Immature natural killer cell (primary cell): ENCODE measurements at regions not wholly inside any gene's neighbourhood (a gene's known extent, or its start where the extent isn't known, plus 50 kb on each side); places are given as distances from the start of the nearest gene placed in this dataset.

ENCODE experiments used
- DNase-seq, 3 donors: peaks; one replicate each; pipeline ENCODE4 v3.0.0; 2022; ENCODE audit warnings: mixed read lengths in 1 of 3
- H3K27ac Mint-ChIP-seq, 6 donors: one replicate each; pipeline ENCODE4 v1.8.0; 2020; ENCODE audit warnings: mixed read lengths in 6 of 6, mild to moderate bottlenecking in 5 of 6, inconsistent platforms in 4 of 6, moderate library complexity in 3 of 6
- H3K27me3 Mint-ChIP-seq, 3 donors: one replicate each; pipeline ENCODE4 v1.8.0; 2020 to 2021; ENCODE audit warnings: low read depth in 3 of 3, mild to moderate bottlenecking in 3 of 3, mixed read lengths in 3 of 3, moderate library complexity in 3 of 3, inconsistent platforms in 1 of 3
- H3K36me3 Mint-ChIP-seq, 3 donors: one replicate each; pipeline ENCODE4 v1.8.0; 2020; ENCODE audit warnings: mixed read lengths in 3 of 3, inconsistent platforms in 2 of 3, mild to moderate bottlenecking in 2 of 3
- H3K4me1 Mint-ChIP-seq, 2 donors: one replicate each; pipeline ENCODE4 v1.8.0; 2020; ENCODE audit warnings: inconsistent platforms in 2 of 2, mild to moderate bottlenecking in 2 of 2, mixed read lengths in 2 of 2, moderate library complexity in 1 of 2
- H3K4me3 Mint-ChIP-seq, 5 donors: one replicate each; pipeline ENCODE4 v1.8.0; 2020; ENCODE audit warnings: mild to moderate bottlenecking in 5 of 5, mixed read lengths in 5 of 5, inconsistent platforms in 3 of 5, moderate library complexity in 3 of 5
- H3K9me3 Mint-ChIP-seq, 6 donors: one replicate each; pipeline ENCODE4 v1.8.0; 2020; ENCODE audit warnings: mild to moderate bottlenecking in 6 of 6, mixed read lengths in 6 of 6, inconsistent platforms in 4 of 6, moderate library complexity in 3 of 6

DNA sequence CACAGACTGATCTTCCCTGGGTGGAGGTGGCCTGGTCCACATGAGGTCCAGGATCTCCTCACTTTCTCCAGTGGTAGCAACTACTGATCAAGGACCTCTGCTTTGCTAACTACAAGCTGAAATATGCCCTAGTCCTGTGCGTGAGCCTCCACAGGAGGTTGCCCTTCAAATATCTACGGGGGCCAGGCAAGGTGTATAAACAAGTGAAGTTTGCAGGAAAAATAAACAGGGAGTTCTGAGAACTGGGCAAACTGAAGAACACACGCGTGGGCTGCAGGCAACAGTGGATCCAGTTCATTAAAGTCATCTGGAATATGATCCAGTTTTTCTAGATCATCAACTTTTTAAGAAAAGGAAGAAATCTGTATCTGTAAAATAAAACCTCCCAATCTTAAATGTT is 167.5 kb upstream of the NR3C1 start:
- no peaks in the 10 kb centered on the region for H3K4me1 Mint-ChIP-seq

DNA sequence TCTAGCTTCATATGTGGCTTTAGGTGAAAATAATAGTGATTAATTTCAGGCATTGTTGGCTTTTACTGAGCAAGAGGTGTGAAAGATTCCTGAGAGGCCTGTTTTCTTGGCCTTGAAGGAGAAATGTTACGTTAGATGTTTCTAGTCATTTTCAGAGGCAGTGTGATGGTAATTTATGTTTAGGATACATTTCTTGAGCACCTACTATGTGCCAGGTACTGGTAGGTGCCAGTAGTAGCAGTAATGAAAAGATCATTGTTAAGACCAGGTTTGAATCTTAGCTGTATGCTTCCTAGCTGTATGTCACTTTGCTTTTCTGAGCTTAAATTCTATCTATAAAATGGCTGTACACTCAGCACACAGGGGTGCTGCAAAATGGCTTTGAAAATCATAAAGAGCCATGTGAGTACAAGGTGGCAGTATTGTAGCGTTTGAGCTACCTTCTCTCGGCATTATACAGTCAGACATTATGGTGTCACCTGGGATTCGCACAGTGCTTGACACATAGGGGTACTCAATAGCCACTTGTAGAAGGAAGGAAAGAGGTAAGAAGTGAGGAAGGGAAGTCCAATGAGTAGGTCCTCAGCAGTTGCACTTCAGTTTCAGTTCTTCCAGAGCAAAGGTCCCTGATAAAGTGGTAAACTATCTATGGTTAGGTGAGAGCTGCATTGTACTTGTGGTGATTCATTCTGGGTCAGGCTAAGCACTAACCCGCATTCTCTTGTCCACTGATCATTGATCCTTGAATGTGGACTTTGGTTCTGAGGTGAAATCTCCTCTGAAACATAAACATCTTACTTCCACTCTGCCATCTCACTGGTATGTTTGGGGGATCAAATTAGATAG is 166.5 kb upstream of the NR3C1 start:
- H3K27me3 Mint-ChIP-seq, result peaks cover 0 to 4% (median 4%) of the 10 kb centered on the region in 3 donors
- DNase-seq, result no peak
- H3K9me3 Mint-ChIP-seq, result no peaks in the 10 kb centered on the region
- H3K4me3 Mint-ChIP-seq, result no peak overlapping the region
- no peak overlapping the region for H3K27ac Mint-ChIP-seq
- no peaks in the 10 kb centered on the region for H3K36me3 Mint-ChIP-seq
- no peaks in the 10 kb centered on the region for H3K4me1 Mint-ChIP-seq

More for the DNA sequence above, 167.5 kb upstream of the NR3C1 start:
- Mint-ChIP-seq H3K36me3 (no peaks in the 10 kb centered on the region), H3K27me3 (peaks cover 0 to 4% (median 4%) of the 10 kb centered on the region in 3 donors), H3K9me3 (no peaks in the 10 kb centered on the region), H3K4me3 (no peak overlapping the region), H3K27ac (no peak overlapping the region)
- DNase-seq, result no peak

GRCh38 chr5:143569213-143569701 is 165.8 kb upstream of the NR3C1 start:
- DNase-seq, result no peak
- Mint-ChIP-seq H3K27me3 (peaks cover 0 to 2% (median 0%) of the 10 kb centered on the region in 3 donors), H3K4me1 (no peaks in the 10 kb centered on the region), H3K27ac (no peak overlapping the region), H3K4me3 (no peak overlapping the region), H3K9me3 (no peaks in the 10 kb centered on the region), H3K36me3 (no peaks in the 10 kb centered on the region)

DNA sequence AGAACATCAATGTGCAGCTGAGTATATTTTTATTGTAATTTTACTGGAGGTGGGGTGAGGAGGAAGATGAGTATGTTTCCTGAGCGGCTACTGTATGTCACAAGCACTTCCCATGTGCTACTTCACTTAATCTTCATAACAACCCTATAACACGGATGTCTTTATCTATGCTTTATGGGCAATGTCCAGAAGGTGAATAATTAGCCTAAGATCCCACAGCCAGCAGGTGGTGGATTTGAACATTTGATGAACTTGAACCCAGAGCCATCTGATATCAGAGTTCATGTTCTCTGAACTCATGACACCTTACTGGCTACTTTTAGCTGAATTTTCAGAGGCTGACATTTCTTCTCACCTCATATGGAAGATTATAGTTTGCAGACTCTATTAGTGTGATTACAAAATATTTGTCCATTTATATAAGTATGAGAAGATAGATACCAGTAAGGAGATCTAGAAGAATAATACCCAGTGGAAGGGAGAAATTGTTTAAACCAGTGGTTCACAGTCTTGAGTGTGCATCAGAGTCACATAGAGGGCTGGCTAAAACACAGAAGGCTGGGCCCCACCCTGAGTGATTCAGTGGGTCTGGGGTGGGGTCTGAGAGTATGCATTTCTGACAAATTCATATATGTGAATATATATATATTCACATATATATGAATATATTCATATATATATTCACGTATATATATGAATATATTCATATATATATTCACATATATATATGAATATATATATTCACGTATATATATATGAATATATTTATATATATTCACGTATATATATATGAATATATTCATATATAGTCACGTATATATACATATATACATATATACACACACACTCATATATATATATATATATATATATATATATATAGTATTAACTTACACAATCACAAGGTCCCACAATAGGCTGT is 164.4 kb upstream of the NR3C1 start:
- no peak for DNase-seq
- Mint-ChIP-seq H3K9me3 (no peaks in the 10 kb centered on the region), H3K27me3 (peaks cover 0 to 2% (median 0%) of the 10 kb centered on the region in 3 donors), H3K4me3 (no peak overlapping the region), H3K27ac (no peak overlapping the region), H3K36me3 (no peaks in the 10 kb centered on the region), H3K4me1 (no peaks in the 10 kb centered on the region)

GRCh38 chr5:143566139-143566538 is 162.7 kb upstream of the NR3C1 start:
- Mint-ChIP-seq H3K27ac (no peak overlapping the region), H3K4me3 (no peak overlapping the region), H3K4me1 (no peaks in the 10 kb centered on the region), H3K36me3 (no peaks in the 10 kb centered on the region), H3K9me3 (no peaks in the 10 kb centered on the region), H3K27me3 (peaks cover 0 to 2% (median 0%) of the 10 kb centered on the region in 3 donors)
- DNase-seq, result no peak

- H3K9me3 Mint-ChIP-seq, result no peaks in the 10 kb centered on the region
Observed at GRCh38 chr5:143564417-143564816, 160.9 kb upstream of the NR3C1 start.

GRCh38 chr5:143562935-143563334 is 159.4 kb upstream of the NR3C1 start:
- H3K9me3 Mint-ChIP-seq, result no peaks in the 10 kb centered on the region
- H3K4me1 Mint-ChIP-seq, result no peaks in the 10 kb centered on the region
- DNase-seq, result no peak
- no peaks in the 10 kb centered on the region for H3K36me3 Mint-ChIP-seq
- no peak overlapping the region for H3K27ac Mint-ChIP-seq
- no peak overlapping the region for H3K4me3 Mint-ChIP-seq
- peaks cover 0 to 2% (median 0%) of the 10 kb centered on the region in 3 donors for H3K27me3 Mint-ChIP-seq

More at GRCh38 chr5:143564417-143564816, 160.9 kb upstream of the NR3C1 start:
- Mint-ChIP-seq H3K27ac (no peak overlapping the region), H3K27me3 (peaks cover 0 to 2% (median 0%) of the 10 kb centered on the region in 3 donors), H3K4me3 (no peak overlapping the region), H3K4me1 (no peaks in the 10 kb centered on the region), H3K36me3 (no peaks in the 10 kb centered on the region)
- no peak for DNase-seq

GRCh38 chr5:143561219-143561618 is 157.7 kb upstream of the NR3C1 start:
- Mint-ChIP-seq H3K4me1 (no peaks in the 10 kb centered on the region), H3K27ac (no peak overlapping the region), H3K27me3 (no peaks in the 10 kb centered on the region), H3K4me3 (no peak overlapping the region), H3K36me3 (no peaks in the 10 kb centered on the region), H3K9me3 (no peaks in the 10 kb centered on the region)
- DNase-seq, result no peak

- Mint-ChIP-seq H3K4me1 (no peaks in the 10 kb centered on the region), H3K27ac (no peak overlapping the region), H3K4me3 (no peak overlapping the region), H3K27me3 (no peaks in the 10 kb centered on the region), H3K9me3 (no peaks in the 10 kb centered on the region), H3K36me3 (no peaks in the 10 kb centered on the region)
- no peak for DNase-seq
Observed at GRCh38 chr5:143560378-143560777, 156.9 kb upstream of the NR3C1 start.

- Mint-ChIP-seq H3K4me3 (no peak overlapping the region), H3K9me3 (no peaks in the 10 kb centered on the region), H3K27me3 (no peaks in the 10 kb centered on the region), H3K27ac (no peak overlapping the region), H3K4me1 (no peaks in the 10 kb centered on the region), H3K36me3 (no peaks in the 10 kb centered on the region)
- no peak for DNase-seq
Observed at GRCh38 chr5:143559586-143560109, 156.2 kb upstream of the NR3C1 start.

- H3K9me3 Mint-ChIP-seq, result no peaks in the 10 kb centered on the region
- H3K4me1 Mint-ChIP-seq, result no peaks in the 10 kb centered on the region
- H3K36me3 Mint-ChIP-seq, result no peaks in the 10 kb centered on the region
- H3K27ac Mint-ChIP-seq, result no peak overlapping the region
- H3K4me3 Mint-ChIP-seq, result no peak overlapping the region
- no peak for DNase-seq
- no peaks in the 10 kb centered on the region for H3K27me3 Mint-ChIP-seq
Observed at GRCh38 chr5:143558048-143558447, 154.6 kb upstream of the NR3C1 start.

DNA sequence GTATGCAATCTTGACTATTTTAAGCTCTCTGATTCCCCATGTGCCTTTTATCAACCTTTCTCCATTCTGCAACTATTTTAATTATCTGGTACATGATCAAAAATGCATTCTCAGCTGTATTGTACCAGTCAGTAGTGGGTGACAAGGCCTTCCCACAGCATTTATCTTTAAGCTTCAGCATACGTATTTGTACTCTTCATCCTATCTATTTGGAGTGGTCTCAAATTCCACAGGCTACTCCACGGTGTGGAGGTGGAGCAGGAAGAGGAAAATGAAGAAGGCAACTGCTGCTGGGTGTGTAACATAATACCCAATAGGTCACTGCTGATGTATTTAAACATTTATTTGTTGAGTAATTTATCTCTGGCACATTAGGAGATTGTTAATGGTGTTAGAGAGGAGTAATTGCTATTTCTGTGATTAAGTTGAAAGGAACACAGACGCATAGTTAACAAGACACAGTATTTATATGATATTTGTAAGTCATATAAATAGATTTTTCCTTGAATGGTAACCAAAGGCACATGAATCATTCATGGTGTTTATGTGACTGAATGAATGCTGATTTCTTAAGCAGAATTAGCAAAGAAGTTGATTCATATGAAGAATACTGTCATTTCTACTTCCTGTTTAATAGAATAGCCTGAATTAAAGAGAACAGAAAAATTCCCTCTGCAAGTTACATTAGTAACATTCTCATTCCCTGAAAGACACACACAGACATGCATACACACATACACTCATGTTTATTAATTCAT is 153.8 kb upstream of the NR3C1 start:
- Mint-ChIP-seq H3K4me1 (no peaks in the 10 kb centered on the region), H3K36me3 (no peaks in the 10 kb centered on the region), H3K27ac (no peak overlapping the region), H3K27me3 (peaks cover 1 to 4% (median 2%) of the 10 kb centered on the region in 3 donors), H3K9me3 (peaks cover 0 to 1% (median 0%) of the 10 kb centered on the region in 6 donors), H3K4me3 (no peak overlapping the region)
- no peak for DNase-seq

DNA sequence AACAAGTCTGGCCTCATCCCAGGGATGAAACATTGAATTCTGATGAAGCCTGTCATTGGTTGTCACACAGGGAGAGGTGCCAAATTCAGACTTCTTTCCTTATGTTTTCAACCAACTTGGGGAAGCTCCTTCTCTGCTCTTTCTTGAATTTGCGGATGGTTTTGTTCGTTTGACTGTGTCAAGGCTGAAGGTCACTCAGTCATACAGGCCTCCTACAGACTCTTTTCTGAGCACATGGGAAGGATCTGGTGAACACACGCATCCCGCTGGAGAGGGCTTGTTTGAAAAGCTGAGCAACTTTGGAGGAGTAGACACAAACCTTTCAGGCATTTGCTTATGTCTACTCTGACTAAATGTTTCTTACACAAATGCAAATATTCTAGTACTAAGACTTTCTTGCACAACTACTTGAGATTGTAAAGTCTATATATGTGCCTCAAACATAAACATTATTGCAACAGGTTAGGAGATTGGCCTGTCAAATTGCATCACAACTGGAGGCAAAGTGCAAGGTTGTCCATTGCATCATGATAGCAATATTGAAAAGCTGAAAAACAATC is 151.5 kb upstream of the NR3C1 start:
- H3K36me3 Mint-ChIP-seq, result peaks cover 0 to 4% (median 0%) of the 10 kb centered on the region in 3 donors
- no peaks in the 10 kb centered on the region for H3K4me1 Mint-ChIP-seq
- H3K27ac Mint-ChIP-seq, result no peak overlapping the region
- no peak for DNase-seq
- H3K4me3 Mint-ChIP-seq, result no peak overlapping the region
- H3K27me3 Mint-ChIP-seq, result peaks cover 2 to 6% (median 2%) of the 10 kb centered on the region in 3 donors
- peaks cover 0 to 1% (median 0%) of the 10 kb centered on the region in 6 donors for H3K9me3 Mint-ChIP-seq
